22Rv1 (cell line): ENCODE measurements at regions not wholly inside any gene's neighbourhood (a gene's known extent, or its start where the extent isn't known, plus 50 kb on each side); places are given as distances from the start of the nearest gene placed in this dataset.

Experiments
- CTCF ChIP-seq: fragments of 450-650 bp; IDR thresholded peaks from 2 replicates; pipeline ENCODE4 v1.5.1; 2017; ENCODE audit warnings: mild to moderate bottlenecking
- ZFX ChIP-seq: fragments of 450-650 bp; IDR thresholded peaks from 2 replicates; pipeline ENCODE4 v1.6.1; 2017; ENCODE audit warnings: antibody characterized with exemption, borderline replicate concordance

- peak; percentile 10; the same call in 1 of the 2 replicates for TF ChIP-seq CTCF
- TF ChIP-seq ZFX = no peak
Measured at GRCh38 chr3:170734043-170734734, 135.8 kb downstream of the RPL22L1 start.
